DOHH2 (cell line): ENCODE measurements at regions not wholly inside any gene's neighbourhood (a gene's known extent, or its start where the extent isn't known, plus 50 kb on each side); places are given as distances from the start of the nearest gene placed in this dataset.

Experiments used
- CTCF ChIP-seq: fragments of 200-600 bp; sonication (generic); IDR thresholded peaks from one replicate; pipeline ENCODE4 v1.5.1; 2014; ENCODE audit warnings: antibody characterized with exemption, mild to moderate bottlenecking, low read depth, low read length; ENCODE audit not compliant: poor library complexity, severe bottlenecking
- EZH2phosphoT487 ChIP-seq: fragments of 200-600 bp; sonication (generic); IDR thresholded peaks from 2 replicates; pipeline ENCODE4 v1.6.1; 2017; ENCODE audit warnings: borderline replicate concordance, mild to moderate bottlenecking, antibody characterized with exemption, low read length, moderate library complexity, mixed read lengths

- TF ChIP-seq CTCF (no peak), EZH2phosphoT487 (no peak)
These were observed 110.1 kb downstream of the POLR2M start for GRCh38 chr15:57816599-57816998.
